Testis (tissue), 2 donors: ENCODE measurements at regions not wholly inside any gene's neighbourhood (a gene's known extent, or its start where the extent isn't known, plus 50 kb on each side); places are given as distances from the start of the nearest gene placed in this dataset.

Experiments
- DNase-seq: peaks from one replicate; pipeline ENCODE4 v3.0.0-alpha.2; 2019
- H3K27ac ChIP-seq, 2 donors: fragments of 200-600 bp; sonication (generic); one replicate each; pipeline ENCODE4 v1.5.1; 2019
- H3K27me3 ChIP-seq: fragments of 200-600 bp; sonication (generic); one replicate; pipeline ENCODE4 v1.5.1; 2019
- H3K36me3 ChIP-seq: fragments of 200-600 bp; sonication (generic); one replicate; pipeline ENCODE4 v1.5.1; 2017; ENCODE audit warnings: low read depth; ENCODE audit errors: missing control alignments
- H3K4me1 ChIP-seq: fragments of 200-600 bp; sonication (generic); one replicate; pipeline ENCODE4 v1.5.1; 2019
- H3K4me3 ChIP-seq, 2 donors: fragments of 200-600 bp; sonication (generic); one replicate each; pipeline ENCODE4 v1.5.1; 2017 to 2019
- H3K9me3 ChIP-seq: fragments of 200-600 bp; sonication (generic); one replicate; pipeline ENCODE4 v1.5.1; 2017
- CTCF ChIP-seq, 3 experiments: fragments of 450-650 bp in 2 of 3; fragments of 200-600 bp in 1 of 3; sonication (generic) in 1 of 3; IDR thresholded peaks; one replicate each; pipeline ENCODE4 v1.5.1; 2016 to 2019; ENCODE audit warnings: antibody characterized with exemption in 3 of 3, mild to moderate bottlenecking in 2 of 3, moderate library complexity in 1 of 3
- POLR2A ChIP-seq: fragments of 450-650 bp; IDR thresholded peaks from one replicate; pipeline ENCODE4 v1.6.1; 2017; ENCODE audit warnings: antibody characterized with exemption, mild to moderate bottlenecking, moderate library complexity
- WGBS, 2 donors: methylation state at CpG; one replicate each; pipeline ENCODE4 v1.1.5; 2018; 5-methylcytosine and 5-hydroxymethylcytosine counted together
- intact Hi-C: fragments of 100-400 bp; cut with DNase I; formaldehyde crosslinking; loops from one replicate; pipeline ENCODE4 v1.15.1; 2023; ENCODE audit warnings: low total_unique reads

- no peak overlapping the region for H3K27ac ChIP-seq
- intact Hi-C loops: no loop called here
- no peaks in the 10 kb centered on the region for H3K9me3 ChIP-seq
- no peak for TF ChIP-seq CTCF (IDR thresholded peaks at IDR 0.05)
- TF ChIP-seq POLR2A: no peak
- H3K4me1 ChIP-seq: no peaks in the 10 kb centered on the region
- WGBS, 2 donors: 33 to 35% methylated on average over 4 of the region's 4 CpGs
- H3K4me3 ChIP-seq: no peak overlapping the region
- no peaks in the 10 kb centered on the region for H3K36me3 ChIP-seq
- DNase-seq: peak; percentile 22
- H3K27me3 ChIP-seq: no peaks in the 10 kb centered on the region
Measured at GRCh38 chrX:34365471-34365870, 233.4 kb upstream of the FAM47A start.

- no peaks in the 10 kb centered on the region for H3K9me3 ChIP-seq
- no peak overlapping the region for H3K27ac ChIP-seq
Measured at GRCh38 chrX:34350561-34351335, 218.6 kb upstream of the FAM47A start.

GRCh38 chrX:34343001-34343400 lies 210.9 kb upstream of the FAM47A start:
- H3K27me3 ChIP-seq: no peaks in the 10 kb centered on the region
- H3K4me1 ChIP-seq: no peaks in the 10 kb centered on the region
- H3K27ac ChIP-seq: no peak overlapping the region
- no peak for DNase-seq
- no peaks in the 10 kb centered on the region for H3K9me3 ChIP-seq
- TF ChIP-seq CTCF (IDR thresholded peaks at IDR 0.05) (no peak), POLR2A (no peak)
- H3K4me3 ChIP-seq: no peak overlapping the region
- H3K36me3 ChIP-seq: no peaks in the 10 kb centered on the region
- intact Hi-C loops: no loop called here

More at GRCh38 chrX:34350561-34351335, 218.6 kb upstream of the FAM47A start:
- H3K36me3 ChIP-seq: no peaks in the 10 kb centered on the region
- no peaks in the 10 kb centered on the region for H3K4me1 ChIP-seq
- intact Hi-C loops: no loop called here
- H3K4me3 ChIP-seq: no peak overlapping the region
- TF ChIP-seq POLR2A (no peak), CTCF (IDR thresholded peaks at IDR 0.05) (no peak)
- H3K27me3 ChIP-seq: no peaks in the 10 kb centered on the region
- DNase-seq: no peak
- WGBS, 2 donors: 34 to 44% methylated on average over 3 of the region's 3 CpGs

GRCh38 chrX:34341814-34342213 lies 209.7 kb upstream of the FAM47A start:
- Histone ChIP-seq H3K27ac (no peak overlapping the region), H3K4me3 (no peak overlapping the region), H3K4me1 (no peaks in the 10 kb centered on the region), H3K36me3 (no peaks in the 10 kb centered on the region), H3K27me3 (no peaks in the 10 kb centered on the region), H3K9me3 (no peaks in the 10 kb centered on the region)
- intact Hi-C loops: no loop called here
- TF ChIP-seq POLR2A (no peak), CTCF (IDR thresholded peaks at IDR 0.05) (no peak)
- WGBS, 2 donors: 58 to 63% methylated on average over 4 of the region's 4 CpGs
- no peak for DNase-seq

- Histone ChIP-seq H3K36me3 (no peaks in the 10 kb centered on the region), H3K4me3 (no peak overlapping the region), H3K27ac (no peak overlapping the region), H3K27me3 (no peaks in the 10 kb centered on the region), H3K4me1 (no peaks in the 10 kb centered on the region), H3K9me3 (no peaks in the 10 kb centered on the region)
- DNase-seq: no peak
- no peak for TF ChIP-seq POLR2A
- no peak for TF ChIP-seq CTCF (IDR thresholded peaks at IDR 0.05)
- intact Hi-C loops: no loop called here
Measured at GRCh38 chrX:34341258-34341657, 209.1 kb upstream of the FAM47A start.
